ENCODE measurements at regions not wholly inside any gene's neighbourhood (a gene's known extent, or its start where the extent isn't known, plus 50 kb on each side); places are given as distances from the start of the nearest gene placed in this dataset.
"Not testable (repeated sequence)": the region's sequence is repeated elsewhere in the genome, so short reads cannot be mapped to it uniquely, and the experiment has no call there.

DNA sequence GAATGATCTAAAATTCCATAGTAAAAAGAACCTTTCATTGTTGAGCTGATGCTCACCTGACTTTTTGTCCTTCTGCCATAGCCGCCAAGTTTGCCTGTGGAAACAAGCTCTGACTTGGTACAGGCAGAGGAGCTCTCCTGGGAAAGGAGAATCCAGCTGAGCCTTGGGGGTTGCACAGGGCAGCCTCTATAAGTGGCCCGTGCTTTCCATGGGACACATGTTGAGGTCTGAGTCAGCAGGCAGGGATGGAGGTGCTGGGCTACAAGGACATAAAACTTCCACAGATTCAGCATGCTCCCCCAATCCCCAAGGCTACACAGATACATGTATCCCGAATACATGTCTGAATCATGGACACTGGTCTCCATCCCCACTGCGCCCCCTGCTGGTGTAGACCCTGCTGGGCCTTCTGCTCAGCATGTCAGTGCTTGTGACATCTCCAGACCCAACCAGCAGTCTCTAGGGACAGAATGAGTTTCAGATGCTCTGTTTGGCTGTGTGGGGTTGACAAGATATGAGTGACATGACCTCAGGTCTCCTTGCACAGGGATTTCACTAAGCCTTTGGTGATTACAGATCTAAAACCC lies 551.7 kb downstream of the RPIA start:
- H3K27ac ChIP-seq = not testable (repeated sequence)
- TF ChIP-seq, protein P1, sequence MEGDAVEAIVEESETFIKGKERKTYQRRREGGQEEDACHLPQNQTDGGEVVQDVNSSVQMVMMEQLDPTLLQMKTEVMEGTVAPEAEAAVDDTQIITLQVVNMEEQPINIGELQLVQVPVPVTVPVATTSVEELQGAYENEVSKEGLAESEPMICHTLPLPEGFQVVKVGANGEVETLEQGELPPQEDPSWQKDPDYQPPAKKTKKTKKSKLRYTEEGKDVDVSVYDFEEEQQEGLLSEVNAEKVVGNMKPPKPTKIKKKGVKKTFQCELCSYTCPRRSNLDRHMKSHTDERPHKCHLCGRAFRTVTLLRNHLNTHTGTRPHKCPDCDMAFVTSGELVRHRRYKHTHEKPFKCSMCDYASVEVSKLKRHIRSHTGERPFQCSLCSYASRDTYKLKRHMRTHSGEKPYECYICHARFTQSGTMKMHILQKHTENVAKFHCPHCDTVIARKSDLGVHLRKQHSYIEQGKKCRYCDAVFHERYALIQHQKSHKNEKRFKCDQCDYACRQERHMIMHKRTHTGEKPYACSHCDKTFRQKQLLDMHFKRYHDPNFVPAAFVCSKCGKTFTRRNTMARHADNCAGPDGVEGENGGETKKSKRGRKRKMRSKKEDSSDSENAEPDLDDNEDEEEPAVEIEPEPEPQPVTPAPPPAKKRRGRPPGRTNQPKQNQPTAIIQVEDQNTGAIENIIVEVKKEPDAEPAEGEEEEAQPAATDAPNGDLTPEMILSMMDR (conservative IDR thresholded peaks at IDR 0.05) = peak; percentile 28; the same call in 1 of the 2 replicates

DNA sequence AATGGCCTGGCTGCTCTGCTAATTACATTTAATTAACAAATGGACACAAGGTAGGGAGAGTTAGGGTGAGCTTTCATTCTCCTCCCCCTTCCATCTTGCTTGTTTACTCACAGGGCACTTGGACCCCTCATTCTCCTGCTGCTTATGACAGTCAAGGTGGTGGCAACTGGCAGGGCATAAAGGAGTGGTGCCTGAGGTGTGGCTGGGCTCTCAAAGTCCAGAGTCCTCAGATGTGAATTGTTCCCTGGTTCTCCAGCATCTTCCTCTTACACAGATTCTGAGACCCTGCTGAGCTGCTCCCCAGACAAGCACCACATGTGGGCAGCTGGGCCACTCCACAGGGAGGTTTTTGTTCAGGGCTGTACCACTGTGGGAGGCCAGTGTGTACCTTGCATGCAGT lies 552.9 kb downstream of the RPIA start:
- H3K27ac ChIP-seq = not testable (repeated sequence)

DNA sequence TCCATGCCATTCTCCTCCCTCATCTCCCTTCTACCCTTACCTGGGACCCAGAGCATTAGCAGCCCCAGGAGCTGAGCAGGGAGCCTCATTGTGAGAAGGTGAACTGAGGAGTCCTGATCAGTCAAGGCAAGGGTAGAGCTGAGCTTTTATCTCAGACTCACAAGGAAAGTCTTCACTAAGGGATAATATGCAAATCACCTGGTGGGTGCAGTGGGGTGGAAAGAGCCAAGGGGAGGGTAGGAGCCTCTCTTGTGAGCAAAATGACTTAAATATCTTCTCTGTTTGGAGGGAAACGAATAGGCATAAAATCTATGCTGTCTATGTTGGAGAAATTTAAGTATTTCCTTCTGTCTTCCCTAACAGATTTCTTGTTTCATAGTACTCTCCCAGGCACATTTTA lies 554.0 kb downstream of the RPIA start:
- H3K27ac ChIP-seq = not testable (repeated sequence)

DNA sequence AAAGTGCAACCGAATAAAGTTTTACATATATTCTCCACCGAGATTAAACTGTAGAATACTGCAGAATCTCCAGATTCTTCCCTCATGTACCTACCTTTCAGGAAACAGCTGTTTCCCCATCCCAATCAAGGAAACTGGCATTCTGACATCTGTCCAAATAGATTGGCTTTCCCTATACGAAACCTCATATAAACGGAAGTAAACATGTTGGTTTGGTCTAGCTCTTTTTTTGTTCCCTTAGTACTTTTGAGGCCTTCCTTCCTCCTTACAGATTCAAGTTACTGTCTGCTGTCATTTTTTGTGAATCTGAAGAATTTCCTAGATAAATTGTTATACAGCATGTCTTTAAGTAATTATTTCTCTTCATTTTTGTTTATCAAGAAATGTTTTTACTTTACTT lies 554.6 kb downstream of the RPIA start:
- H3K27ac ChIP-seq = not testable (repeated sequence)

DNA sequence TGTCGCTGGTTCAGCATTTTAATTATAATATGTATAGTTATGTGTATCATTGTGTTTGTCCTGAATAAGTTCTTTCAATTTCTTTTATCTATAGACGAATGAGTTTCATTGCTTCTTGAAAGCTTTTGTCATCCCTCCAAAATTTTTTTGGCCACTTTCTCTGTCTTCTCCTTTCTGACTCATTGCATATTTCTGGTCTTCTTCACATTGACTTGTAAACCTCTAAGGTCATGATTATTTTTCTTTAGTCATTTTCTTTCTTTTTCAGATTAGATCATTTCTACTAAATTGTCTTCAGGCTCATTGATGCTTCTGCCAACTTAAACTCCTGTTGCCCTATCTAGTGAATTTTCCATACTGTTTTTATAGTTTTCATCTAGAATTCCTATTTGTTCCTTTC lies 555.1 kb downstream of the RPIA start:
- H3K27ac ChIP-seq = not testable (repeated sequence)

DNA sequence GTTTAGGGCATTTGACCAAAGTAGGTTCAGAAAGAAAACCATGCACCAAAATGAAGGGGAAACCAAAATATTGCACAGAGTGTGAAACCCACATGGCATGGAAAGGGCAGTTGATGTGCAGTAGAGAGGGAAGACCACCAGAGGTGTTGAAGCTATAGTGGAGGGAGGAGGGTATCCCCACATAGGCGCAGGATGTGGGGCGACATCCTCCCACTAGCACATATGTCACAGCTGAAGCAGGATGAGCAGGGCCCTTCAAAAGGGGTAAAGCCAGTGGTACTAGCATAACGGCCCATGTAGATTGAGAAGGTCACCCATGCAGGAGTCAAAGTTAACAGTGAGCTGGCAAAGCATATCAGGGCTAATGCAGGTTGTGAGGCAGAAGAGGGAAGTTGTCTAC lies 563.5 kb downstream of the RPIA start:
- H3K27ac ChIP-seq = not testable (repeated sequence)

DNA sequence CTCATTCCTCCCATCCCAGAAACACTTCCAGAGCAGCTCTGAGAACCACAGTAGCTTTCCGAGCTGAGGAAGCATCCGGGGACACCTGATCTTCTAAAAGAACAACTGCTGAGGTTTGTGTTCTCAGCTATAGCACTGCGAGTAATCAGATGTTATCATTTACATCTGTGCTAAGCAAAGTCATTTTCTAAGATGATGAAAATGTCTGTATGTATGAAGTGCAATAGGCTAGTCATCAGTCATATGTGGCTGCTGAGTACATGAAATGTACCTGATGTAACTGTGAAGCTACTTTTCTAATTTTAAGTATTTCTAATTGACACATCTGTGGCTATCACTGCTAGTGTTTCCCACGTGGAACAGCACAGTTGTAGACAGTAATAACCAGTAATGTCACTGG lies 582.0 kb downstream of the RPIA start:
- H3K27ac ChIP-seq = not testable (repeated sequence)

DNA sequence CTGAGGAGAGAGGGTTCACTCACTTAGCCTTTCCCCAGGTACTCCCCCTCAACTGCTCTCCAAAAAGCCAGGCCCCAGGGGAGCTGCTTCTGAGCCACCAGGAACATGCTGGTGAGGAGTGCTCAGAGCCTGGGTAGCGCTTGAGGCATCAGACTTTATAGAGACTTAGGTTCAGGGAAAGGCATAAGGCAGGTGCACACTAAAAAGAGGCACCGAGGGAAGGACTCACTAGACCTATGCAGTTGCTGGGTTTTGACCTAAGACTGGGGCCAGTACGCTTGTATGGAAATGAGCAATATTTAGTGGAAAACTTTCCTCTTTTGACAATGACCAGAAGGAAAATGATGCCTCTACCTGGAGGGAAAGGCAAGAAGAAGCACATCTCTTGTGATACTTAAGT lies 589.1 kb downstream of the RPIA start:
- not testable (repeated sequence) for H3K27ac ChIP-seq

DNA sequence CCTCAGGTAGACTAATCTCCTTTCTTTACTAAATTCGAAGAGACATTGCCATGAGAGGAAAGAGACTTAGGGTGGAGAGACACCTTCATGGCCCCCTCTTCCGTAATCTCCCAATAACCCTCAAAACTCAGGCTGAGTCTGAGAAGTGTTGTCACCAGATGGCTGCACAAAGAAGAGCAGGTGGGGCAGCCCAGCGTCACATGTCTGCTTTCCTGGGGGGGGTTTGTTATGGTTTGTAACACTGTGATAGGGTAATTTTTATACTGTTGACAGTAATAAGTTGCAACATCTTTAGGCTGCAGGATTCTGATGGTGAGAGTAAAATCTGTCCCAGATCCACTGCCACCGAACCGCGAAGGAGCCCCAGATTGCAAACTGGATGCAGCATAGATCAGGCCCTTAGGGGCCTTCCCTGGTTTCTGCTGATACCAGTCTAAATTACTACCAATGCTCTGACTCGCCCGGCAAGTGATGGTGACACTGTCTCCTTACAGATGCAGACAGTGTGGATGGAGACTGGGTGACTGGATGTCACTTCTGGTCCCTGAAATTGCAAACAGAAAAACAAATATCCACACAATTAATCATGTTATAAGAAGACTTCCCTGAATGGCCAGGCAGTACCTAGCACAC lies 595.1 kb downstream of the RPIA start:
- H3K27ac ChIP-seq = not testable (repeated sequence)

DNA sequence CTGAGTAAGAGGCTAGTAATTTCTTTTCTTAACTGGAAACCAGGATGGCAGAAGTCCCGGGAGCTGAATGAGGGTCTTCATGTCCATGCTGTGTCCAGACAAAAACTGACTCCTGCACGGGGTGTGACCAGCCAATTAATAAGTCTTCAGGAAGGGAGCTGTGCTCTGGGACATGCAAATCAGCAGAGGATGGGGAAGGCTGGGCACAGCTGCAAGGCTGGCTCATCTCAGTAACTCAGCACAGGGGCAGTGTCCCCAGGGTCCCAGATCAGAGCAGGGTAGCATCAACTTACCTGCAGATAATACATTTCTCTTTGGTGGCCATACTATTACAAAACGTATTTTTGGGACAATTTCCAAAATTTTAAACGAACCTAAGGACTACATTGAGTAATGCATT lies 595.6 kb downstream of the RPIA start:
- not testable (repeated sequence) for H3K27ac ChIP-seq

DNA sequence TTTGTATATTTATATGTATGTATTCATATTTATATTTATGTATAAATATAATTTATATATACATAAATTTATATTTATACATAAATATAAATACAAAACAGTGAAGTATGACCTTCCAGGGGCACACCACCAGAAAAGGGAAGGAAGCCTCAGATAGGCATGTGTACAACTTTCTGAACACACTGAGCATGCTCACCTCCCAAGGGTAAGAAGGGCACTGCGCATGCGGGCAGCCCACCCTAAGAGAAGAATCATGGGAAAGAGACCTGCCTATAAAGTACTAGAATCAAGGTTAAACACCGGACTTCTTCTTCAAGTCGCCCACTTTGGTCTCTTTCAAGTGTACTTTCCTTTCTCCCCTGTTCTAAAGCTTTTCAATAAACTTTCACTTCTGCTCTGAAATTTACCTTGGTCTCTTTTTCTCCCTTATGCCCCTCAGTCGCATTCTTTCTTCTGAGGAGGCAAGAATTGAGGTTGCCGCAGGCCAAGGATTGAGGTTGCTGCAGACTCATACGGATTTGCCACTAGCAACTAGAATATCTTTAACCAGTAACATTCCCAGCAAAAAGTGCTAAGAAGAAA lies 600.3 kb downstream of the RPIA start:
- H3K27ac ChIP-seq = not testable (repeated sequence)

DNA sequence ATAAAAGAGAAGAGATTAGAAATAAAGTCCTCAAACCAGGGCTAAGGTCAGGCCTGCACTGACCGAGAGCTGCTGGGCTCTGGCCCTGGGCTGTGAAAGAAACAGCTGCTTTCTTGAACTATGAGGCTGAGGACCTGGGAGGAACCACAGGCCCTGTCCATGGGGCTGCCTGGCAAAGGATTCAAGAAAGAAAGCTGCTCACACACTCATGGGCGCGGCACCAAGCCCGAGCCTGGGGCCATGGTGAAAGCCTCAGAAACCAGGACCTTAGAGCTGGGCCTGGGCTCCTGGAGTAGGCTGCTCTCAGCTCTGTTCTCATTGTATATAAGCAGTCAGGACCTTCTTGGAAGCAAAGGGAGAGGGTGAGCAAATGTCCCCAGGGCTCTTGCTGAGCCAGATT lies 601.9 kb downstream of the RPIA start:
- not testable (repeated sequence) for H3K27ac ChIP-seq

DNA sequence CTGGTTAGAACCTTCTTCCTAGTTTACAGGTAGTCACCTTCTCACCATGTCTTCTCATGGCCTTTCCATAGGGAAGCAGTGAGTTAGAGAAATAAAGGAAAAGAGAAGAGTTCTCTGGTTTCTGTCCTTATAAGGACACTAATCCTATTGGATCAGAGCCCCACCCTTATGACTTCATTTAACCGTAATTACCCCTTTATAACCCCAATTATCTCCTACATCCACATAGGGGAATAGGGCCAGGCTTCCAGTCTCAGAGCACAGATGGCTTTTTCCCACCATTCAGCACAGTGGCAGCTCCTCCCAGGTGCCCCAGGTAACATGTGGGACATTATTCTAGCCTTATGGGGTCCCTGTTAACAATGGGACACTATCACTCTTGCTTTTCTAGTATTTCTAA lies 602.9 kb downstream of the RPIA start:
- not testable (repeated sequence) for H3K27ac ChIP-seq

DNA sequence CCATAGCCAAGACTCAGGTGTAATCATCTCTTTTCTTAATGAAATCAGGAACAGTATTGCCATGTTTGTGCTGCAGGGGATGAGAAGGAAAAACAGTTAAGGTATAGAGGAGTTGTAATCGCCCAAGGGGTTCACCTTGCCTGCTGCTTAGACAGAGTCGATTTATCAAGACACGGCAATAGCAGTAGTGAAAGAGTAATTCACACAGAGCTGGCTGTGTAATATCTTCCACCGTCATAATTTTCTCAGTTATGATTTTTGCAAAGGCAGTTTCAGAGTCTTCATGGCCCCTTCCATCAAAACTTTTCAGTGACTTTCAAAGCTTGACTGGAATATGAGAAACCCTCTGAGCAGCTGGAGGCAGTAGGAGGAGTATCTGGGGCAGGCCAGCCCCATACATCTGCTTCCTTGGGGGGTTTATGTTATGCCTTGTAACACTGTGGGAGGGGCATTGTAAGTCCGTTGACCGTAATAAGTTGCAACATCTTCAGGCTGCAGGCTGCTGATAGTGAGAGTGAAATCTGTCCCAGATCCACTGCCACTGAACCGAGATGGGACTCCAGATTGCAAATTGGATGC lies 605.4 kb downstream of the RPIA start:
- H3K27ac ChIP-seq = not testable (repeated sequence)

DNA sequence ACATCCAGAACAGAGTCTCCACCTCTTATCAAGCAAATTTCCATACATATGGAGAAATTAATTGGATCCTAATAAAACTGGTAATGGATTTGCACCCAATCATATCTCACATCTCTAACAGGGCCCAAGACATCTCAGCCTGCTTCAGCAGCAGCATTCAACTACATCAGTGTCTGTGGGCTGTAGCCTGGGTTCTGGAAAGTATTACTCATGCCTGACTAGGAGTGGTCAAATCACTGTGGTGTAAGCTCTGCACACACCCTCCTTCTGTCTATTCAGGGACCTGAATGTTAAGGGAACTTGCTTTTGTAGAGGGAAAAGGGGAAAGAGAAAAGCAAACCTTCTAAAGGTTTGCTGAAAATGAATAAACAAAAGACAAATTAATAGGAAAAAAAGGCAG lies 607.7 kb downstream of the RPIA start:
- not testable (repeated sequence) for H3K27ac ChIP-seq

DNA sequence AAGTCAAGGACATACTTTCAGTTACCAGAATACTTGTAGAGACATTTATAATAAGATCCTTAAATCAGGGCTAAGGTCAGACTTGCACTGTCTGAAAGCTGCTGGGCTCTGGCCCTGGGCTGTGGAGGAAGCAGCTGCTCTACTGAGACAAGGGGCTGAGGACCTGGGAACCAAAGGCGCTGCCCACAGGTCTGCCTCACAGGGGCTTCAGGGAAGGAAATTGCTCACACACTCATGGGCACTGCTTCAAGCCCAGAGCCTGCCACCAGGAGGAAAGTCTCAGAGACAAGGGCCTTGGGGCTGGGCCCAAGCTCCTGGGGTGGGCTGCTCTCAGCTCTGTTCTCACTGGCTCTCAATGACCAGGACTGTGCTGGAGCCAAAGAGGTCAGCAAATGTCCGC lies 614.1 kb downstream of the RPIA start:
- H3K27ac ChIP-seq = not testable (repeated sequence)

DNA sequence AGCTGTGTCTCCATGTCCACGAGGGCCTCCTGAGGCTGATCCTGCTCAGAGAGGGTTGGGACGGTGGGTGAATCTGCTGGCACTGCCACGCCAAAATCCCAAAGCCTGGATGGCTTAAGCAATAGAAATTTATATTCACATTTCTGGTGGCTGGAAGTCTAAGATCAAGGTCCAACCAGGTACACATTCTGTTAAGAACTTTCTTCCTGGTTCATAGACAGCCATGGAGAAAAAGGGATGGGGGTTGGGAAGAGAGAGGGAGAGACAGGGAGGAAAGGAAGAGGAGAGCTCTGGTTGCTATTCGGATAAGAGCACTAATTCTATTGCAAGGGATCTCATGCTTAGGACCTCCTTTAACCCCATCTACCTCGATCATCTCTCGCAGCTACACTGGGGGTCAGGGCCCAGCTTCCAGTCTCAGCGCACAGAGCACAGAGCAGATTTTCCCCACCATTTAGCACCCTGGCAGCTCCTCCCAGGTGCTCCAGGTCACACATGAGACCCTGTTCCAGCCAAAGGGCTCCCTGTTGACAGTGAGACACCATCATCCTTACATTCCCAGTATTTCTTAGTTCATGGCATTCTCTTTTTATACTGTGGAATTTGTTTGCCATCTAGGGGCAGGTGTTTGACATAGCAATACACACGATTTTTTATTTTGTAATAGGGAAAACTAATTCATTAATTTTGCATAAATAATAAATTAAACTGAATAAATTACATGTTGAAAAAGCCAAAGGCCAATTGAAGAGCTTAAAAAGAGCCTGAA lies 615.6 kb downstream of the RPIA start:
- H3K27ac ChIP-seq = not testable (repeated sequence)

DNA sequence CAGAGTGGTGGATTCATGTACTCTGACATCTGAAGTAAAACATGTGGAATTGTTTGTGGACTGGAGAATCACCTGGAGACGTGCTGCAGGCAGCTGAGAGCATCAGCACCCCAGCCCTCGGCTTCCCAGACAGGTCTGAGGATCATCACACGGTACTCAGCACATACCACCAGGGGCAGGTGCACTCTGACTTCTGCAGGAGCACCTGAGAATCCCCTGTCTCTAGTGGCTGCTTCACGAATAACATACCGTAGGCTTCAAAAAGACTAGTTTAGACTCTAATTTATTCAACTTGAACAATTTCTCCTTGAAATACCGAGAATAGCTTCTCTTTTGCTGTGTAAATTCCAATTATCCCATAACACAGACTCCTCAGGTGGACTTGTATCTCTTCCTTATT lies 627.5 kb downstream of the RPIA start:
- not testable (repeated sequence) for H3K27ac ChIP-seq

DNA sequence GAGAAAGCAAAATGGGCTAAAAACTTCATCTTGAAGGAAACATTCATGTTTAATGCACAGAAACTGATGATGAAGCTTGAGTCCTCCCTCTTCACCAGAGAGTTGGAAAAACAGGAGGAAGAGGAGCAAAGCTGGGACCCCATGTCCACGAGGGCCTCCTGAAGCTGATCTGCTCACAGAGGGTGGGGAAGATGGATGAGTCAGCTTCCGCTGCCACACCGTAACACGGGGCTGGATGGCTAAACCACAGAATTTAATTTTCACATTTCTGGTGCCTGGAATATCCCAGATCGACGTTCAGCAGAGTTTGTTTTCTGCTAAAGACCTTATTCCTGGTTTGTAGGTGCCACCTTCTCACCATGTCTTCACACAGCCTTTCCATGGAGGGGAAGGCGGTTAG lies 634.4 kb downstream of the RPIA start:
- H3K27ac ChIP-seq = not testable (repeated sequence)

DNA sequence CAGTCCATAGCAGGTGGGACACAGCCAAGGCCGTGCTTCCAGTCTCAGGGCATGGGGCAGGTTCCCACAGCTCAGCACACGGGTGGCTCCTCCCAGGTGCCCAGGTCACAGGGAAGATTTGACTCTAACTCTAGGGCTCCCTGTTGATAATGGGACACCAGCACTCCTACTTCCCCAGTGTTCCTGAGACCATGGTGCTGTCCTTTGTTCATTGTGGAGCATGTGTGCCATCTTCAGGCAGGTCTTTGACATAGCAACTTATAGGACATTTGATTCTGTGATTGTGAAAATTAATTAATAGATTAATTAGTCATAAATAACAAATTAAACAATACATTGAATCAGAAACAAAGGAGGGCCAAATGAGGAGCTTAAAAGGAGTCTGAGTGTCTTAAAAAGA lies 635.0 kb downstream of the RPIA start:
- H3K27ac ChIP-seq = not testable (repeated sequence)

DNA sequence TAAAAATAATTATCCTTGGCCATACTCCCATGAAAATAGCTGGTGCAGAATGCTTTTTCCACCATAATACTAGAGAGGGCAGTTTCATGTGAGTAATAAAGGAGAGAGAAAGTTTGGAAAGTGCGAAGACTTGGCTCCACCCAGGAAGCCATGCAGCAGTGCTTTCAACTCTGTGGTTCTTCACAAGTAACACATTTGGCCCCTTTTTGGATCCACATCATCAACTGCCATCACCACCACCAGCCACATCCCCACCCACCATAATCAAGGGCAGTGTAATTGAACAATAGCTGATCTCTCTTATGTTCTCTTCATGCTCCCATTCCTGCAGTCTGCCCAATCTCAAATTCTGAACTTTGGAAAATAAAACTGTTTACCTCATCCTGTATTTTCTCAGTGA lies 637.3 kb downstream of the RPIA start:
- not testable (repeated sequence) for H3K27ac ChIP-seq
